ENCODE measurements at regions not wholly inside any gene's neighbourhood (a gene's known extent, or its start where the extent isn't known, plus 50 kb on each side); places are given as distances from the start of the nearest gene placed in this dataset.

GRCh38 chr10:121087688-121088087 is 236.5 kb downstream of the WDR11 start:
- Histone ChIP-seq H3K27me3 (ENCODE audit: insufficient read depth) (no peaks in the 10 kb centered on the region), H3K9me2 (ENCODE audit: insufficient read depth) (no peaks in the 10 kb centered on the region), H2AFZ (no peak overlapping the region), H3K36me3 (ENCODE audit: insufficient read depth) (no peaks in the 10 kb centered on the region), H3K4me1 (ENCODE audit: insufficient read depth) (no peaks in the 10 kb centered on the region), H3K27ac (ENCODE audit: low read depth) (no peak overlapping the region), H3K4me3 (no peak overlapping the region), H3K79me2 (replicated peaks; ENCODE audit: insufficient read depth) (no peaks in the 10 kb centered on the region), H4K20me1 (replicated peaks; ENCODE audit: insufficient read depth) (no peaks in the 10 kb centered on the region), H3F3A (replicated peaks; ENCODE audit: low read depth) (no peaks in the 10 kb centered on the region), H3K4me2 (no peak overlapping the region)
- Mint-ChIP-seq H3K4me3 (no peak overlapping the region), H3K27me3 (ENCODE audit: insufficient read depth, low read depth, poor library complexity) (peaks cover 3% of the 10 kb centered on the region), H3K36me3 (ENCODE audit: low read depth) (no peaks in the 10 kb centered on the region), H3K9me3 (no peaks in the 10 kb centered on the region), H3K27ac (no peak overlapping the region), H3K4me1 (peaks cover 5% of the 10 kb centered on the region; the same call in 2 of the 3 replicates)
- DNase-seq (ENCODE audit: low spot score) (no peak), ATAC-seq (no peak)
- TF ChIP-seq ZNF331 (CRISPR knock-in tag; IDR thresholded peaks at IDR 0.05; ENCODE audit: low read depth) (no peak), EZH2 (IDR thresholded peaks at IDR 0.05; ENCODE audit: low read depth, unreplicated experiment) (no peak), CREB1 (CRISPR knock-in tag; IDR thresholded peaks at IDR 0.05; ENCODE audit: low read depth) (no peak), ZNF462 (CRISPR knock-in tag; IDR thresholded peaks at IDR 0.05) (no peak), ETS1 (IDR thresholded peaks at IDR 0.05) (no peak), JUNB (IDR thresholded peaks at IDR 0.05; ENCODE audit: unreplicated experiment) (no peak), NANOG (IDR thresholded peaks at IDR 0.05; ENCODE audit: borderline replicate concordance) (no peak), ZNF114 (CRISPR knock-in tag; IDR thresholded peaks at IDR 0.05) (no peak)

All from GM23338 (cell line).